ENCODE measurements at regions not wholly inside any gene's neighbourhood (a gene's known extent, or its start where the extent isn't known, plus 50 kb on each side); places are given as distances from the start of the nearest gene placed in this dataset.

DNA sequence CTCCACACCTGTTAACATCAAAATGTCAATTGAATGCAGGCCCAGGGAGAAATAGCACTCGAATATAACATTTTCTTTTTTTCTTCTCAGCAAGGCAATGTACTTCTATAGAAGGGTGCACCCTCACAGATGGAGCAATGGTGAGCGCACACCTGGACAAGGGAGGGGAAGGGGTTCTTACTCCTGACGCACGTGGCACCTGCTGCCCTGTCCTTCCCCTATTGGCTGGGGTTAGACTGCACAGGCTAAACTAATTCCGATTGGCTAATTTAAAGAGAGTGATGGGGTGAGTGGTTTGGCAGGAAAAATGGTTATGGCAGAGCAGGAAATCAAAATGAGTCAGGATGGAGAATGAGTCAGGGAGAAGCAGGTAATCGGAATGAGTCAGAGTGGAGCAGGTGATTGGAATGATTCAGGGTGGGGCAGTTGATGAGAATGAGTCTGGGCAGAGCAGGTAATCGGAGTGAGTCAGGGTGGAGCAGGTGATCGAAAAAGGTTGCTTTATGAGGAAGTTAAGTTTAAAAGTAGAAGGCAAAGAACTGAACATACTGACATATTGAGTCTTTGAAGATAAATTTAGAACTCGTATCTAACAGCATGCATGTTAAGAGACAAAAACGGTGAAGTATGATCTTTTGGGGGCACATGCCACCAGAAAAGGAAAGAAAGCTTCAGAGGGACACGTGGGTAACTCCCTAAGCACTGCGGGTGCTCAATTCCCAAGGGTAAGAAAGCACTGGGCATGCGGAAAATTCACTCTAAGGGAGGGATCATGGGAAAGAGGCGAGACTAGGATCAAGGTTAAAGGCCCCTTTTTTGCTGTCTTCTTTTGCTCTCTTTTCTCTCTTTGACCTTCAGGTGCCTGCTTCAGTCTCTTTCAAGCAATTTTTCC is 72.9 kb upstream of the GALNT15 start:
- intact Hi-C loops (cut with micrococcal nuclease) = no loop called here

DNA sequence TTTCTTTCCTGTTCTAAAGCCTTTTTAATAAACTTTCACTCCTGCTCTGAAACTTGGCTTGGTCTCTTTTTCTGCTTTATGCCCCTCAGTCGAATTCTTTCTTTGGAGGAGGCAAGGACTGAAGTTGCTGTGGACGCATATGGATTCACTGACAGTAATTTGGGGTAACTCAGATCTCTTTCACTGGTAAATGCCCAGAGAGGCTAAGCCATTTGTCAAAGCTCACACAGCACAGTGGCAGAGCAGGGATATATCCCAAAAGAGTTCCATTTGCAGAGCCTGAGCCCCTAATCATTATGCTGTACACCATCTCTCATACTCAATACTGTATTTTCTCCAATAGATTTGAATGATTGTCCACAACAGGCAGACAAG is 72.3 kb upstream of the GALNT15 start:
- Histone ChIP-seq H3K27ac (replicated peaks) (peak overlapping the region; percentile 37), H3K9me3 (replicated peaks) (no peaks in the 10 kb centered on the region), H3K27me3 (ENCODE audit: low read depth) (no peaks in the 10 kb centered on the region), H3K4me3 (no peak overlapping the region), H3K36me3 (no peaks in the 10 kb centered on the region), H3K4me1 (peaks cover 18% of the 10 kb centered on the region)
- intact Hi-C loops (cut with micrococcal nuclease) = no loop called here
- TF ChIP-seq, protein P1, sequence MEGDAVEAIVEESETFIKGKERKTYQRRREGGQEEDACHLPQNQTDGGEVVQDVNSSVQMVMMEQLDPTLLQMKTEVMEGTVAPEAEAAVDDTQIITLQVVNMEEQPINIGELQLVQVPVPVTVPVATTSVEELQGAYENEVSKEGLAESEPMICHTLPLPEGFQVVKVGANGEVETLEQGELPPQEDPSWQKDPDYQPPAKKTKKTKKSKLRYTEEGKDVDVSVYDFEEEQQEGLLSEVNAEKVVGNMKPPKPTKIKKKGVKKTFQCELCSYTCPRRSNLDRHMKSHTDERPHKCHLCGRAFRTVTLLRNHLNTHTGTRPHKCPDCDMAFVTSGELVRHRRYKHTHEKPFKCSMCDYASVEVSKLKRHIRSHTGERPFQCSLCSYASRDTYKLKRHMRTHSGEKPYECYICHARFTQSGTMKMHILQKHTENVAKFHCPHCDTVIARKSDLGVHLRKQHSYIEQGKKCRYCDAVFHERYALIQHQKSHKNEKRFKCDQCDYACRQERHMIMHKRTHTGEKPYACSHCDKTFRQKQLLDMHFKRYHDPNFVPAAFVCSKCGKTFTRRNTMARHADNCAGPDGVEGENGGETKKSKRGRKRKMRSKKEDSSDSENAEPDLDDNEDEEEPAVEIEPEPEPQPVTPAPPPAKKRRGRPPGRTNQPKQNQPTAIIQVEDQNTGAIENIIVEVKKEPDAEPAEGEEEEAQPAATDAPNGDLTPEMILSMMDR (IDR thresholded peaks at IDR 0.05; ENCODE audit: borderline replicate concordance) = no peak
- no peak for DNase-seq

More for the DNA sequence above, 72.9 kb upstream of the GALNT15 start:
- H3K9me3 ChIP-seq (replicated peaks) = no peaks in the 10 kb centered on the region
- no peak for DNase-seq
- H3K4me3 ChIP-seq = no peak overlapping the region
- H3K36me3 ChIP-seq = no peaks in the 10 kb centered on the region
- TF ChIP-seq, protein P1 (IDR thresholded peaks at IDR 0.05; ENCODE audit: borderline replicate concordance) = no peak
- no peak overlapping the region for H3K27ac ChIP-seq (replicated peaks)
- peaks cover 18% of the 10 kb centered on the region for H3K4me1 ChIP-seq
- H3K27me3 ChIP-seq (ENCODE audit: low read depth) = no peaks in the 10 kb centered on the region

DNA sequence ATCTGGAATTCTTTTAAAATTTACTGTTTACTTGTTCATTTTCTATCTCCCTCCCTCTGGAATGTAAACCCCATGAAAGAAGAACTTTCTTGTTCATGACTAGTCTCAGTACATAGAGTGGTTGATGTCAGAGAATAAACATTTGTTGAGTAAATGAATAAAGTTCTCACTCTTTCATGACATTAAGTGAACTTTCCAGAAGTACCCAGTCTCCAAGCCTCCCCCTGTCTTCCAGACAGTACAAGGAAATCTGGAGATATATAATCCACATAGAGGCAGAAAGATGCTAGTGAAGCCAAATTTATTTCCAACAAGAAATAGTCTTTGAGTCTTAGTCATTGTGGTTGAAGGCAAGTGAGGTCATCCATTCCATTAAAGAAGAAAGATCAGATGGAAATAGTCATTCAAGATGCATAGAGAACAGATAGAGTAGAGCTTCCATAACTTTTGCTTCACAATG is 71.5 kb upstream of the GALNT15 start:
- no peak for DNase-seq
- Histone ChIP-seq H3K4me3 (no peak overlapping the region), H3K9me3 (replicated peaks) (no peaks in the 10 kb centered on the region), H3K36me3 (no peaks in the 10 kb centered on the region), H3K27ac (replicated peaks) (peak overlapping the region; percentile 37), H3K4me1 (peaks cover 18% of the 10 kb centered on the region), H3K27me3 (ENCODE audit: low read depth) (no peaks in the 10 kb centered on the region)
- TF ChIP-seq, protein P1 (IDR thresholded peaks at IDR 0.05; ENCODE audit: borderline replicate concordance) = no peak
- intact Hi-C loops (cut with micrococcal nuclease) = no loop called here

DNA sequence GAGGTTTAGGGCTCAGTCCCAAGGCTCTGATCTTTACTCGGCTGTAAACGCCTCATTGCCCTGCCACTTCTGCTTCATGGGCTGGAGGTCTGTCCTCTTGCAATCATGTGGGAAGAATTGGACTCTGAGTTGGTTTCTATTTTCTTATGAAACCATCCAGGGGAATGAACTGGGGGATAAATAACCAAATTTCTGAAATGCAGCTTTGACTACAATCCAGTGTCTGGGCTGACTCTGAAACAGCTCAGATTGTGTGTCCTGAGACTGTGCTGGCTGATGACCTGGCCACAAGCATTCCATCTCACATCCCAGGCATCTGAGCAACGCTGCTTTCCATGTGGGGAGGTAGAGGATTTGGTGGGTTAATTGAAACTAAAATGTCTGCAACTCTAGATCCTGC is 71.0 kb upstream of the GALNT15 start:
- TF ChIP-seq, protein P1 (IDR thresholded peaks at IDR 0.05; ENCODE audit: borderline replicate concordance) = no peak
- H3K27ac ChIP-seq (replicated peaks) = peak overlapping the region; percentile 37
- H3K27me3 ChIP-seq (ENCODE audit: low read depth) = no peaks in the 10 kb centered on the region
- no peak overlapping the region for H3K4me3 ChIP-seq
- DNase-seq = no peak
- no peaks in the 10 kb centered on the region for H3K36me3 ChIP-seq
- intact Hi-C loops (cut with micrococcal nuclease) = no loop called here
- no peaks in the 10 kb centered on the region for H3K9me3 ChIP-seq (replicated peaks)
- peaks cover 22% of the 10 kb centered on the region for H3K4me1 ChIP-seq

DNA sequence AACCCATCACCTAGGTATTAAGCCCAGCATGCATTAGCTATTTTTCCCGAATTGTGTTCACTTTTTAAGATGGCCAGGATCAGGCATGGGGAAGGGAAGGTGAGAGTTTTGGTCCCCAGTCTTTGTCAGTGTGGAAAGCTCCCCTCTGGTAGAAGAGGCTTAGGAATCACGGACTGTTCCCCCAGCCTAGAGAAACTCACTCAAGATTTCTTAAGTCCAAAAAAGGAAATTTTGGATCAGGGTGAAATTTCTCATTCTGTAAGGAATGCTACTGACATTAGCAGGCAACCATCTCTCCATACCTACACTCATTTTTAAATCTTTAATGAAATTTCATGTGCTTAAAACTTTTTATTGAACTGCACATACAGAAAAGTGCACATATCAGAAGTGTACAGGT is 70.3 kb upstream of the GALNT15 start:
- Histone ChIP-seq H3K9me3 (replicated peaks) (no peaks in the 10 kb centered on the region), H3K4me1 (peaks cover 29% of the 10 kb centered on the region), H3K27ac (replicated peaks) (peak overlapping the region; percentile 37), H3K4me3 (no peak overlapping the region), H3K27me3 (ENCODE audit: low read depth) (no peaks in the 10 kb centered on the region), H3K36me3 (no peaks in the 10 kb centered on the region)
- intact Hi-C loops (cut with micrococcal nuclease) = no loop called here
- TF ChIP-seq, protein P1 (IDR thresholded peaks at IDR 0.05; ENCODE audit: borderline replicate concordance) = no peak
- no peak for DNase-seq
